IPS-NIHi7 (cell line): ENCODE measurements at regions not wholly inside any gene's neighbourhood (a gene's known extent, or its start where the extent isn't known, plus 50 kb on each side); places are given as distances from the start of the nearest gene placed in this dataset.

ENCODE experiments used
- DNase-seq: peaks from one replicate; pipeline ENCODE4 v3.0.0; 2012; ENCODE audit warnings: mixed read lengths; ENCODE audit errors: extremely low spot score

- DNase-seq: no peak
Measured at GRCh38 chr5:90193185-90193822, 216.3 kb downstream of the CETN3 start.

GRCh38 chr5:90191352-90192045 lies 218.1 kb downstream of the CETN3 start:
- no peak for DNase-seq

GRCh38 chr5:90185897-90186468 lies 223.6 kb downstream of the CETN3 start:
- no peak for DNase-seq

GRCh38 chr5:90184764-90185163 lies 224.8 kb downstream of the CETN3 start:
- no peak for DNase-seq

- no peak for DNase-seq
Measured at GRCh38 chr5:90182726-90183125, 226.8 kb downstream of the CETN3 start.

GRCh38 chr5:90174236-90174635 lies 235.3 kb downstream of the CETN3 start:
- DNase-seq: no peak

- no peak for DNase-seq
Measured at GRCh38 chr5:90173299-90174030, 236.1 kb downstream of the CETN3 start.

GRCh38 chr5:90171466-90171865 lies 238.1 kb downstream of the CETN3 start:
- no peak for DNase-seq

GRCh38 chr5:90170261-90170660 lies 239.3 kb downstream of the CETN3 start:
- DNase-seq: no peak

- DNase-seq: no peak
Measured at GRCh38 chr5:90169078-90169477, 240.5 kb downstream of the CETN3 start.

GRCh38 chr5:90168399-90168798 lies 241.2 kb downstream of the CETN3 start:
- DNase-seq: no peak

- no peak for DNase-seq
Measured at GRCh38 chr5:90166816-90167215, 242.7 kb downstream of the CETN3 start.

GRCh38 chr5:90162324-90162723 lies 247.2 kb downstream of the CETN3 start:
- no peak for DNase-seq

GRCh38 chr5:90161414-90161813 lies 248.1 kb downstream of the CETN3 start:
- DNase-seq: peak; percentile 79

GRCh38 chr5:90158131-90158530 lies 251.4 kb downstream of the CETN3 start:
- no peak for DNase-seq

- no peak for DNase-seq
Measured at GRCh38 chr5:90153031-90153430, 256.5 kb downstream of the CETN3 start.

GRCh38 chr5:90144625-90145327 lies 264.8 kb downstream of the CETN3 start:
- no peak for DNase-seq

- DNase-seq: no peak
Measured at GRCh38 chr5:90142541-90142940, 267.0 kb downstream of the CETN3 start.

- DNase-seq: no peak
Measured at GRCh38 chr5:90141984-90142383, 267.6 kb downstream of the CETN3 start.

GRCh38 chr5:90136952-90137528 lies 272.5 kb downstream of the CETN3 start:
- no peak for DNase-seq

GRCh38 chr5:90135779-90136378 lies 273.7 kb downstream of the CETN3 start:
- peak; percentile 62 for DNase-seq
